22Rv1 (cell line): ENCODE measurements at regions not wholly inside any gene's neighbourhood (a gene's known extent, or its start where the extent isn't known, plus 50 kb on each side); places are given as distances from the start of the nearest gene placed in this dataset.

Source experiments
- H3K27ac ChIP-seq: fragments of 450-650 bp; 2 replicates; pipeline ENCODE4 v1.5.1; 2017
- CTCF ChIP-seq: fragments of 450-650 bp; IDR thresholded peaks from 2 replicates; pipeline ENCODE4 v1.5.1; 2017; ENCODE audit warnings: mild to moderate bottlenecking
- ZFX ChIP-seq: fragments of 450-650 bp; IDR thresholded peaks from 2 replicates; pipeline ENCODE4 v1.6.1; 2017; ENCODE audit warnings: antibody characterized with exemption, borderline replicate concordance

- H3K27ac ChIP-seq: no peak overlapping the region
- no peak for TF ChIP-seq CTCF
- no peak for TF ChIP-seq ZFX
Measured at GRCh38 chr4:148854203-148854602, 412.0 kb upstream of the NR3C2 start.

GRCh38 chr4:148852092-148852699 is 410.0 kb upstream of the NR3C2 start:
- no peak overlapping the region for H3K27ac ChIP-seq
- no peak for TF ChIP-seq CTCF

- peak overlapping the region; percentile 75 for H3K27ac ChIP-seq
- no peak for TF ChIP-seq ZFX
- TF ChIP-seq CTCF: no peak
Measured at GRCh38 chr4:148850257-148850995, 408.2 kb upstream of the NR3C2 start.

GRCh38 chr4:148849581-148849980 is 407.4 kb upstream of the NR3C2 start:
- TF ChIP-seq ZFX: no peak
- peak overlapping the region; percentile 75 for H3K27ac ChIP-seq

GRCh38 chr4:148847544-148848255 is 405.5 kb upstream of the NR3C2 start:
- no peak overlapping the region for H3K27ac ChIP-seq
- TF ChIP-seq ZFX: no peak
- TF ChIP-seq CTCF: no peak

- TF ChIP-seq ZFX (no peak), CTCF (no peak)
- H3K27ac ChIP-seq: no peak overlapping the region
Measured at GRCh38 chr4:148845609-148846008, 403.4 kb upstream of the NR3C2 start.

GRCh38 chr4:148843625-148844024 is 401.4 kb upstream of the NR3C2 start:
- TF ChIP-seq CTCF (no peak), ZFX (no peak)
- H3K27ac ChIP-seq: no peak overlapping the region
